ENCODE measurements at regions not wholly inside any gene's neighbourhood (a gene's known extent, or its start where the extent isn't known, plus 50 kb on each side); places are given as distances from the start of the nearest gene placed in this dataset.

- Mint-ChIP-seq H3K27me3 (peaks cover 21% of the 10 kb centered on the region), H3K4me3 (no peak overlapping the region), H3K36me3 (ENCODE audit: low read depth) (no peaks in the 10 kb centered on the region), H3K4me1 (ENCODE audit: low read depth) (no peaks in the 10 kb centered on the region), H3K9me3 (no peaks in the 10 kb centered on the region), H3K27ac (no peak overlapping the region)
- Histone ChIP-seq H3K4me3 (ENCODE audit: low read length) (no peak overlapping the region), H3K27ac (ENCODE audit: low read depth in 1 of 2, low read length in 2 of 2) (no peak overlapping the region), H3K4me1 (ENCODE audit: insufficient read depth, low read length) (no peaks in the 10 kb centered on the region), H3K9me3 (ENCODE audit: control insufficient read depth in 1 of 2, insufficient read depth in 1 of 2, low read length in 2 of 2) (no peaks in the 10 kb centered on the region), H3K36me3 (ENCODE audit: insufficient read depth, low read length) (no peaks in the 10 kb centered on the region), H3K27me3 (ENCODE audit: control insufficient read depth in 1 of 2, insufficient read depth in 2 of 2, low read length in 2 of 2) (peaks cover 0 to 5% of the 10 kb centered on the region in 2 experiments)
- no peak for ATAC-seq (ENCODE audit: poor library complexity)
- no peak for DNase-seq
- ChIA-PET CTCF (no interaction called here), POLR2A (no interaction called here)
- no peak for TF ChIP-seq CTCF (IDR thresholded peaks at IDR 0.05)
- intact Hi-C loops (cut with DNase I, micrococcal nuclease) = no loop called here
These were observed 107.9 kb downstream of the IRS2 start for GRCh38 chr13:109678459-109678858.

- POLR2A ChIA-PET = no interaction called here
- Histone ChIP-seq H3K4me3 (ENCODE audit: low read length) (no peak overlapping the region), H3K27ac (ENCODE audit: low read depth in 1 of 2, low read length in 2 of 2) (no peak overlapping the region), H3K4me1 (ENCODE audit: insufficient read depth, low read length) (no peaks in the 10 kb centered on the region), H3K36me3 (ENCODE audit: insufficient read depth, low read length) (no peaks in the 10 kb centered on the region), H3K9me3 (ENCODE audit: control insufficient read depth in 1 of 2, insufficient read depth in 1 of 2, low read length in 2 of 2) (no peaks in the 10 kb centered on the region), H3K27me3 (ENCODE audit: control insufficient read depth in 1 of 2, insufficient read depth in 2 of 2, low read length in 2 of 2) (peaks cover 0 to 3% of the 10 kb centered on the region in 2 experiments)
- peaks cover 21% of the 10 kb centered on the region for H3K27me3 Mint-ChIP-seq
- no peaks in the 10 kb centered on the region for H3K36me3 Mint-ChIP-seq (ENCODE audit: low read depth)
- CTCF ChIA-PET = no interaction called here
- DNase-seq (no peak), ATAC-seq (ENCODE audit: poor library complexity) (no peak)
- no peaks in the 10 kb centered on the region for H3K9me3 Mint-ChIP-seq
- H3K4me1 Mint-ChIP-seq (ENCODE audit: low read depth) = no peaks in the 10 kb centered on the region
- intact Hi-C loops (cut with DNase I, micrococcal nuclease) = no loop called here
- H3K4me3 Mint-ChIP-seq = no peak overlapping the region
- no peak for TF ChIP-seq CTCF (IDR thresholded peaks at IDR 0.05)
- H3K27ac Mint-ChIP-seq = no peak overlapping the region
These were observed 109.2 kb downstream of the IRS2 start for GRCh38 chr13:109677206-109677605.

- Mint-ChIP-seq H3K9me3 (no peaks in the 10 kb centered on the region), H3K4me3 (no peak overlapping the region), H3K27me3 (peaks cover 9% of the 10 kb centered on the region), H3K36me3 (ENCODE audit: low read depth) (no peaks in the 10 kb centered on the region), H3K27ac (no peak overlapping the region), H3K4me1 (ENCODE audit: low read depth) (no peaks in the 10 kb centered on the region)
- no peaks in the 10 kb centered on the region for H3K4me1 ChIP-seq (ENCODE audit: insufficient read depth, low read length)
- DNase-seq (no peak), ATAC-seq (ENCODE audit: poor library complexity) (no peak)
- intact Hi-C loops (cut with DNase I, micrococcal nuclease) = no loop called here
- no peak for TF ChIP-seq CTCF (IDR thresholded peaks at IDR 0.05)
- H3K27ac ChIP-seq (ENCODE audit: low read depth in 1 of 2, low read length in 2 of 2) = no peak overlapping the region
- no peaks in the 10 kb centered on the region for H3K36me3 ChIP-seq (ENCODE audit: insufficient read depth, low read length)
- H3K27me3 ChIP-seq (ENCODE audit: control insufficient read depth in 1 of 2, insufficient read depth in 2 of 2, low read length in 2 of 2) = peaks cover 0 to 3% of the 10 kb centered on the region in 2 experiments
- ChIA-PET CTCF (no interaction called here), POLR2A (no interaction called here)
- H3K4me3 ChIP-seq (ENCODE audit: low read length) = no peak overlapping the region
- no peaks in the 10 kb centered on the region for H3K9me3 ChIP-seq (ENCODE audit: control insufficient read depth in 1 of 2, insufficient read depth in 1 of 2, low read length in 2 of 2)
These were observed 112.9 kb downstream of the IRS2 start for GRCh38 chr13:109673477-109673876.

Measured in CD4-positive, alpha-beta T cell (primary cell).